ENCODE measurements at regions not wholly inside any gene's neighbourhood (a gene's known extent, or its start where the extent isn't known, plus 50 kb on each side); places are given as distances from the start of the nearest gene placed in this dataset.

DNA sequence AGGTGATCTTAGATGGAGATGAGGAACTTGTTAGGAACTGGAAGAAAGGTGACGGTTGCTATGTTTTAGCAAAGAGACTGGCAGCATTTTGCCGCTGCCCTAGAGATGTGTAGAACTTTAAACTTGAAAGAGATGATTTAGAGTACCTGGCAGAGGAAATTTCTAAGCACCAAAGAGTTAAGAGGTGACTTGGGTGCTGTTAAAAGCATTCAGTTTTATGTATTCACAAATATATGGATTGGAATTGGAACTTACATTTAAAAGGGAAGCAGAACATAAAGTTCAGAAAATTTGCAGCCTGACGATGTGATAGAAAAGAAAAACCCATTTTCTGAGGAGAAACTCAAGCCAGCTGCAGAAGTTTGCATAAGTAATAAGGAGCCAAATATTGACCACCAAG is 176.3 kb downstream of the MOXD1 start:
- Mint-ChIP-seq H3K36me3 (ENCODE audit: insufficient read depth in 1 of 3, low read depth in 3 of 3) (peaks cover 0 to 13% (median 3%) of the 10 kb centered on the region in 3 experiments; a peak in 4 of 7 replicates), H3K9me3 (peaks cover 17% of the 10 kb centered on the region in 2 experiments), H3K4me3 (no peak overlapping the region), H3K4me1 (peaks cover 3 to 7% of the 10 kb centered on the region in 2 experiments; a peak in 2 of 4 replicates), H3K27ac (no peak overlapping the region), H3K27me3 (ENCODE audit: low read depth) (peaks cover 5% of the 10 kb centered on the region; the same call in 1 of the 2 replicates)
- Histone ChIP-seq H4K91ac (ENCODE audit: insufficient read length, low read depth, low read length) (no peak overlapping the region), H3K27me3 (ENCODE audit: insufficient read depth, low read length) (no peaks in the 10 kb centered on the region), H3K79me1 (ENCODE audit: insufficient read depth, low read depth, low read length, poor library complexity, severe bottlenecking) (no peaks in the 10 kb centered on the region), H3K9me3 (ENCODE audit: control insufficient read depth, low read depth, low read length) (no peaks in the 10 kb centered on the region), H2BK120ac (ENCODE audit: low read depth, low read length, poor library complexity, severe bottlenecking) (no peak overlapping the region), H3K9ac (ENCODE audit: extremely low read depth, insufficient read length, low read length) (no peak overlapping the region), H3K14ac (ENCODE audit: insufficient read depth, low read length) (no peak overlapping the region), H3K23me2 (ENCODE audit: insufficient read length, low read depth, low read length, poor library complexity, severe bottlenecking) (no peaks in the 10 kb centered on the region), H2BK12ac (ENCODE audit: insufficient read length, low read depth, low read length) (no peak overlapping the region), H3K27ac (ENCODE audit: insufficient read length, low read depth, low read length) (no peak overlapping the region), H3K4ac (ENCODE audit: low read depth, low read length) (no peak overlapping the region), H3K23ac (ENCODE audit: insufficient read length, low read depth, low read length) (no peak overlapping the region), H4K5ac (ENCODE audit: insufficient read length, low read depth, low read length) (no peak overlapping the region), H2AFZ (ENCODE audit: low read length) (no peak overlapping the region), H2BK5ac (ENCODE audit: insufficient read length, low read length) (no peak overlapping the region), H3T11ph (ENCODE audit: low read length) (no peak overlapping the region), H4K20me1 (ENCODE audit: control insufficient read depth, insufficient read depth, insufficient read length) (no peaks in the 10 kb centered on the region), H3K79me2 (ENCODE audit: insufficient read depth, low read length) (no peaks in the 10 kb centered on the region), H2AK5ac (ENCODE audit: insufficient read length, low read length) (no peak overlapping the region), H3K4me1 (ENCODE audit: insufficient read depth, low read length) (no peaks in the 10 kb centered on the region), H3K56ac (ENCODE audit: insufficient read length, low read depth, low read length) (no peak overlapping the region), H2BK20ac (ENCODE audit: low read depth, low read length, poor library complexity, severe bottlenecking) (no peak overlapping the region), H3K18ac (ENCODE audit: insufficient read length, low read depth, low read length) (no peak overlapping the region), H3K4me2 (ENCODE audit: insufficient read depth, insufficient read length, low read length) (no peak overlapping the region), H4K8ac (replicated peaks; ENCODE audit: insufficient read length, low read depth, low read length) (no peak overlapping the region), H2BK15ac (ENCODE audit: low read depth, low read length) (no peak overlapping the region)
- WGBS (ENCODE audit: extremely low coverage, insufficient read length, low lambda C conversion rate), result no CpG with 5 or more reads among the region's 3 CpGs
- DNase-seq, result no peak
- TF ChIP-seq CTCF (conservative IDR thresholded peaks at IDR 0.05), result no peak
